HG03025 (cell line): ENCODE measurements at regions not wholly inside any gene's neighbourhood (a gene's known extent, or its start where the extent isn't known, plus 50 kb on each side); places are given as distances from the start of the nearest gene placed in this dataset.

ENCODE experiments used
- ATAC-seq: cut with Tn5 transposase; IDR thresholded peaks from one replicate; pipeline ENCODE4 v1.9.1; 2021; ENCODE audit warnings: mild to moderate bottlenecking, moderate library complexity; ENCODE audit not compliant: unreplicated experiment, low FRiP score

GRCh38 chr5:125150041-125150669, 403.7 kb upstream of the ZNF608 start:
- no peak for ATAC-seq

GRCh38 chr5:125151150-125151900, 404.9 kb upstream of the ZNF608 start:
- no peak for ATAC-seq

- ATAC-seq: peak; percentile 76
Observed at GRCh38 chr5:125152044-125152443, 405.6 kb upstream of the ZNF608 start.

DNA sequence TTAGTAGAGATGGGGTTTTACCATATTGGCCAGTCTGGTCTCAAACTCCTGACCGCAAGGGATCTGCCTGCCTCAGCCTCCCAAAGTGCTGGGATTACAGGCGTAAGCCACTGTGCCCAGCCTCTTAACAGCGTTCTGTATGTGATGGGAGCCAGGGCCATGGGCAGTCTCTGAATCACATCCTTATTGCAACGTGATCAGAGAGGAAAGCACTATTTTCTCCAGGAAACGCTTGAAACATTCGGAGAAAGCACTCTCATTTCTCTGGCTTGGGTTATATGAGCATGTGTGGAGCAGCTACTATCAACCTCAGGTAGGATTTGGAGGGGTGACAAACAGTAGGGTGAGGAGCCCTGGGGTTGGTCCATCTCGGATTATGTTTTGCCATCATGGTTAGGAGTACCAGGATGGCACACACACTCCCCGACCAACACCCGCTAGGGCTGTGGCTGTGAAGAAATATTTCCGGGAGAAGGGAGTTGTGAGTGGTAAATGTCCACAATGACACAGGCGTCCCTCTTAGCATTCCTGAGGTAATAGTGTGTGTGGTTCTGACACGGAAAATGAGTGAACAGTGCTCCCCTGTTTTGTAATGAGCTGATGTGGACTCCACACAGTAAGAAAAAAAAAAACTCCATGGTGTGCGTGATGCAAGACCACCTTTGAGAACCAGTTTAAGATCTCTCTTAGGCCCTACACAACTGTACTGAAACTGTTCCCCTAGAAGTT, 406.2 kb upstream of the ZNF608 start:
- peak; percentile 7 for ATAC-seq

DNA sequence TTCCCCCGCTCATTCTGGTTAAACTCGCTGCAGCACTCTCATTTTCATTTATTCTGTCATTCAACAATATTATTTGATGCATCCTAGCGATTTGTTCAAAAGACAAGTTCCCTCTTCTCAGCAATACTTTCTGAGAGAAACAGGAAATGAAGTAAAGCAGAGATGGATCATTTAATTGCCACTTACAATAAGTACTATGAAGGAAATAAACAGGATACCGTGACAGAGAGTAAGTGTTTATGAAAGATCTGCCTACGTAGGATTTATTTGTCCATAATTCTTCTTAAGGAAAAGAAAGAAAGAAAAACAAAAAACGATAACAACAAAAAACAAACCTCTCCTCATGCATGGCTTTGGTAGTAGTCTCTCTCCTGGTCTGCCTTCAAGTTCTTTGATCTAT, 406.8 kb upstream of the ZNF608 start:
- no peak for ATAC-seq

GRCh38 chr5:125154301-125155110, 408.1 kb upstream of the ZNF608 start:
- ATAC-seq: no peak

GRCh38 chr5:125160787-125161502, 414.5 kb upstream of the ZNF608 start:
- ATAC-seq: no peak

- no peak for ATAC-seq
Observed at GRCh38 chr5:125162714-125163113, 416.3 kb upstream of the ZNF608 start.

GRCh38 chr5:125169396-125169795, 423.0 kb upstream of the ZNF608 start:
- no peak for ATAC-seq

DNA sequence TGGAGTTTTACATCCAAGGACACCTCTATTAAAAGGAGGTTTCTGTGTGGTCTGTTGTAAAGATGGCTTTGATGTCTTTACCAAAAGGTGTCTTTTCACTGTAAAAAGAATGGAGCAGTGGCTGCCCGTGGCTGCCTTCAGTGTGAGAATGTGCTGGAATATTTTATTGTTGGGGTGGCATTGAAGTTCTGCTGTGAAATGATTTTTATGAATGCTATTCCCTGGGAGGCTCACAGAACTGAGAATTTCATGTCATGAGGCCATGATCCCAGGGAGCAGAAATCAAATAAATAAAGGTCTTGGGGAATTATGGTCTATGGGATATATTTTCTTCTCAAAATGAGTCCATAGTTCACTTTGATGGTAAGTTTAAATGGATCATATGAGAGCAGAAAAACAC, 425.2 kb upstream of the ZNF608 start:
- no peak for ATAC-seq

GRCh38 chr5:125175348-125176004, 429.0 kb upstream of the ZNF608 start:
- ATAC-seq: no peak

GRCh38 chr5:125176005-125176390, 429.6 kb upstream of the ZNF608 start:
- ATAC-seq: no peak

- ATAC-seq: no peak
Observed at GRCh38 chr5:125177340-125177739, 430.9 kb upstream of the ZNF608 start.

GRCh38 chr5:125179612-125180011, 433.2 kb upstream of the ZNF608 start:
- ATAC-seq: no peak

GRCh38 chr5:125180231-125180829, 433.9 kb upstream of the ZNF608 start:
- no peak for ATAC-seq

GRCh38 chr5:125181159-125181558, 434.7 kb upstream of the ZNF608 start:
- no peak for ATAC-seq

DNA sequence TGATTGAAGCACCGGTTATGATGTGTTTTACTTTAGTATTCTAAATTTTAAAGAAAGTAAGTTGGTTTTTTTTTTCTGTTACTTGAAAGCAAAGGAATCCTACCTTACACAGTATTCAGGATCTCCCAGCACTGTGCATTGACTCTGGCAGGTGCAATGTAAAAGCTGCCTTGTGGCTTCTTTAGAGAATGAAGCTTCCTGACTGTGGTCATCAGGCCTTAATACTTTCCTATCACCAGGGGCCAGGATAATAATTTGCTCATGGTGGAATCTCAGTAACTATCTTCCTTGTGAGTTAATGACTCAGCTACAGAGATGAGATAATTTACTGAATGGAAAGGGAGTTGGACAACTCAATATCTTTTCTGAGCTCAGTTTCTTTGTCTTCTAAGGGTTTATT, 435.5 kb upstream of the ZNF608 start:
- no peak for ATAC-seq

GRCh38 chr5:125185740-125186139, 439.3 kb upstream of the ZNF608 start:
- no peak for ATAC-seq

DNA sequence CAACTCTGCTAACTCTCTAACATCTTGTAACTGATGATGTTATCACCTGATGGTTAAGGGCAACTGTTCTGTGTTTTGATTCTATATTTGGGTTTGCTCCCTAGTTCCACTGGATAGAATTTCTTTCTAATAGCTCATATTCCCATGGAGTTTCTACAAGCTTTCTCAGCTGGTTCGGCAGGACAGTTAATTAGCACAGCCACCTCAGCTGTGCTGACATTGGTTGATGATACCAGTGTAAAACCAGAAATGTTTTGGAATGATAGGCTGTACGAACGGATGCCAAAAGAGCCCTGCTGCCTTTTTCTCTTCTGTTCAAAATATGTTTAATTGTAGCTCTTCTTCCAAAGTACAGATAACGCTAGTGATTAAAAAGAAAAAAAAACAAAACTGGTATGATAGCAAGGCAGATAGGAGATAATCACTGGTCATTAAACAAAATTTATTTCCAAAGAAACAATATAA, 440.5 kb upstream of the ZNF608 start:
- no peak for ATAC-seq
